BLaER1 treated with 17β-estradiol and CSF1 and Interleukin-3, amounts not matched to agents 10 nM and 100 nM (cell line): ENCODE measurements at regions not wholly inside any gene's neighbourhood (a gene's known extent, or its start where the extent isn't known, plus 50 kb on each side); places are given as distances from the start of the nearest gene placed in this dataset.
A peak's percentile ranks its signal among the peaks of the same experiment; 100 is the strongest.

Source experiments
- H3K27ac ChIP-seq, 11 experiments: shearing (Covaris generic); formaldehyde crosslinking; 2 replicates each; pipeline ENCODE4 v1.8.1; 2022
- H3K27me3 ChIP-seq, 11 experiments: shearing (Covaris generic); formaldehyde crosslinking; 2 replicates each; pipeline ENCODE4 v1.8.1; 2022
- H3K36me3 ChIP-seq, 11 experiments: shearing (Covaris generic); formaldehyde crosslinking; 2 replicates each; pipeline ENCODE4 v1.8.1; 2022
- H3K4me1 ChIP-seq, 10 experiments: shearing (Covaris generic); formaldehyde crosslinking; 2 replicates each; pipeline ENCODE4 v1.8.1; 2022
- H3K4me2 ChIP-seq, 11 experiments: shearing (Covaris generic); formaldehyde crosslinking; 2 replicates each; pipeline ENCODE4 v1.8.1; 2022
- H3K4me3 ChIP-seq, 10 experiments: shearing (Covaris generic); formaldehyde crosslinking; 2 replicates each; pipeline ENCODE4 v1.8.1; 2022
- H3K9ac ChIP-seq, 11 experiments: shearing (Covaris generic); formaldehyde crosslinking; 2 replicates each; pipeline ENCODE4 v1.8.1; 2022
- H3K9me3 ChIP-seq, 11 experiments: shearing (Covaris generic); formaldehyde crosslinking; replicated peaks in 1 of 11; 2 replicates each; pipeline ENCODE4 v1.8.1; 2022
- H4K20me1 ChIP-seq, 11 experiments: shearing (Covaris generic); formaldehyde crosslinking; 2 replicates each; pipeline ENCODE4 v1.8.1; 2022
- Cebpa-rat ChIP-seq, 11 experiments: shearing (Covaris generic); IDR thresholded peaks; 2 replicates each; pipeline ENCODE4 v1.8.1; 2022

DNA sequence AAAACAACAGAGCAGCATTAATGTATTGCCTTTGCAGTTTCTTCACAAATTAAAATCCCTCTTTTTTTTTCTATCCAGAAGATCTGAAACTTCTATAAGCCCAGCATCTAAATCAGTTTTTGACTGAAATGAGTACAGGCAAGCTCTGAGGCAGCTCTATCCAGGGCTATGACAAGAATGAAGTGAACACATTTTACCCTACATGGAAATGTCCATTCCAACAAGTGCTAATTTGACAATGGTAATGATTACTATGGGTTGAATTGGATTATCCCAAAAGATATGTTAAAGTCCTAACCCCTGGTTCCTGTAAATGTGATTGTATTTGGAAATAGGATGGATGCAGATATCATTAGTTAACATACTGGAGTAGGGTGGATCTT is 115.7 kb downstream of the RPL22L1 start:
- TF ChIP-seq Cebpa-rat (IDR thresholded peaks at IDR 0.05) = no peak
- no peaks in the 10 kb centered on the region for H3K9me3 ChIP-seq
- H4K20me1 ChIP-seq = no peaks in the 10 kb centered on the region
- H3K4me3 ChIP-seq = no peak overlapping the region
- H3K36me3 ChIP-seq = no peaks in the 10 kb centered on the region
- no peak overlapping the region for H3K27ac ChIP-seq
- H3K27me3 ChIP-seq = no peaks in the 10 kb centered on the region
- H3K9ac ChIP-seq = no peak overlapping the region
- H3K4me1 ChIP-seq = peaks cover 0 to 15% (median 9%) of the 10 kb centered on the region in 10 experiments; a peak in 14 of 20 replicates
- no peak overlapping the region for H3K4me2 ChIP-seq

DNA sequence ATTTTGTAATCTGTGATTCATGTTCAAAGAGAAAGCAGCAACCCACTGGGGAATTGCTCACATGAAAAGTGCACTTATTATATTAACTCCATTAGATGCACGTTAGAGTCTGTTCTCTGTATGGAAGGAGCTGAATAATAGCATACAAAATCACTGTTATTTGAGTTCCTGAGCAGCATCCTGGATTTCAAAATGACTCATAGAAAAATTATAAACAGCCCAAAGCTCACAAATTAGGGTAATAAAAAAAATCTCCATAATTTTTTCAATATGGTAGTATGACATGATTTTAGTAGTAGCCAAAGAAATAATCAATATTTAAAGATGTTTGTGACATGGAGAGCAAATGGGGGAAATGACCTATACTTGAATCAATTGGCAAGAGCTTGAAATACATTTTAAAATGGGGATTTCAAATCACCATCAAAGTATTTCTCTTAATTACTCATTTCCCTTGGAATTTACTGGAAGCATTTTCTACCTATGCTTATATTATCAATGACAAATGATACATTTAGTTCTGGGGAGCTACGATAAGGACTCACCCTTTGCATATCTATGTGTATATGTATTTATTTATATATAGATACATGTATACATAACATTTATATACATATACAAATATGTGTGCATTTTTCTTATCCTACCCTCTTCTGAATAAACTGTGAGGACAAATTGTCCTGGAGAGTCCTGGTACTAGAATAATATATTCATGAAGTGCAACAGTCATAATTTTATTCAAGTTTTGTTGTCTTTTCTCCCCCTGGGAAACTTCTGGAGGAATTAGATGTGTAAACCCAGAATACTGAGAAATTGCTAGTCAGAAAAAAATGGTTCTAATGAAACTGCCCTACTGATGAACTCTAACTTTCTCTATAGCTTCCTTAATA is 116.3 kb downstream of the RPL22L1 start:
- Histone ChIP-seq H3K4me1 (peaks cover 0 to 15% (median 9%) of the 10 kb centered on the region in 10 experiments; a peak in 14 of 20 replicates), H3K4me3 (no peak overlapping the region), H3K27ac (no peak overlapping the region), H3K4me2 (no peak overlapping the region), H3K9ac (no peak overlapping the region), H3K36me3 (no peaks in the 10 kb centered on the region), H3K9me3 (no peaks in the 10 kb centered on the region), H4K20me1 (no peaks in the 10 kb centered on the region), H3K27me3 (no peaks in the 10 kb centered on the region)
- no peak for TF ChIP-seq Cebpa-rat (IDR thresholded peaks at IDR 0.05)

DNA sequence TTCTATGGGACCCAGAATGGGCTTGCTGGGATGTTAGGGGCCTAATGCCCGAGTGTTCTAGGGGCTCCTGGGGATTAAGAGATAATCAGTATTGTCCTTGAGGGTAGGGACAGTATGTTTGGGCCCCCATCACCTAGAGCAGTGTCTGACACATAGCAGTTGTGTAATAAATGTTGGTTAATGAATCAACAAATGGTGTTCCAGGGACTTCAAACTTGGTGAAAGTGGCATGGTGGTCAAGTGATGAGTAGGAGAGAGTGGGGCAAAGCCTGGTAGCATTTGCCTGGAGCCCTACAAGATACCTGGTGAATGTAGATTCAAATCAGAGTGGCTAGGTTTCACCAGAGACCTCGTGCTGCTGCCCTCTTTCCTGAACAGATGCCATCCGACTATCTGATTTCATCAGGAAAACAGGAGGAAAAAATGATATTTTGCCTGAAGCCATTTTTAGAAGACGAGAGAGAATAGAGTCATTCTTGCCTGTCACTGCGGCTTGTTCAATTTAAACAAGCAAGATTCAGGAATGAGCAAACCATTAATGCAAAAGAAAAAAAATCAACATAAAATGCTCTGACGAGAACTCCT is 117.3 kb downstream of the RPL22L1 start:
- Histone ChIP-seq H3K27ac (no peak overlapping the region), H3K4me1 (peaks cover 0 to 15% (median 9%) of the 10 kb centered on the region in 10 experiments; a peak in 14 of 20 replicates), H3K4me2 (no peak overlapping the region), H3K9me3 (no peaks in the 10 kb centered on the region), H3K9ac (no peak overlapping the region), H3K27me3 (no peaks in the 10 kb centered on the region), H3K4me3 (no peak overlapping the region), H4K20me1 (no peaks in the 10 kb centered on the region), H3K36me3 (no peaks in the 10 kb centered on the region)
- no peak for TF ChIP-seq Cebpa-rat (IDR thresholded peaks at IDR 0.05)

DNA sequence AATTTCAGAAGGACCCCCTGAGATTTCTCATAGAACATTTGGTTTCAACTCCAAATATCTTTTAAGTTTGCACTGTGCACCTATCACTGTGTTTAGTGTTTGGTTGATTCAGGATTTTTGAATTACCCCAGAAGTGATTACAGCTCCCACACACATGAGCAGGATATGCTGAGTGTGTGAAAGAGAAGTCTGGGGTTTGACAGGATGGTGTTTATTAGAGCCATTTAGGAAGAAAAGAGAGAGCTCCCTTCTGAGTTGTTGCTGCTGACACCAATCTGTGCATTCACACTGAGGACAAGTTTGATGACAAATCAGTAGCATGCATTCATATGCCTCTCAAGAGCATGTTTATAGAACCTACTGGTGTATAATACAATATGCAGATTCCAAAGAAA is 118.1 kb downstream of the RPL22L1 start:
- Histone ChIP-seq H3K4me2 (peak overlapping the region; percentile 3 to 59 (median 47); a peak in 15 of 22 replicates), H3K4me3 (no peak overlapping the region), H4K20me1 (no peaks in the 10 kb centered on the region), H3K36me3 (no peaks in the 10 kb centered on the region), H3K9me3 (no peaks in the 10 kb centered on the region), H3K27ac (no peak overlapping the region), H3K27me3 (no peaks in the 10 kb centered on the region), H3K4me1 (peaks cover 0 to 15% (median 9%) of the 10 kb centered on the region in 10 experiments; a peak in 14 of 20 replicates), H3K9ac (no peak overlapping the region)
- TF ChIP-seq Cebpa-rat (IDR thresholded peaks at IDR 0.05) = no peak

DNA sequence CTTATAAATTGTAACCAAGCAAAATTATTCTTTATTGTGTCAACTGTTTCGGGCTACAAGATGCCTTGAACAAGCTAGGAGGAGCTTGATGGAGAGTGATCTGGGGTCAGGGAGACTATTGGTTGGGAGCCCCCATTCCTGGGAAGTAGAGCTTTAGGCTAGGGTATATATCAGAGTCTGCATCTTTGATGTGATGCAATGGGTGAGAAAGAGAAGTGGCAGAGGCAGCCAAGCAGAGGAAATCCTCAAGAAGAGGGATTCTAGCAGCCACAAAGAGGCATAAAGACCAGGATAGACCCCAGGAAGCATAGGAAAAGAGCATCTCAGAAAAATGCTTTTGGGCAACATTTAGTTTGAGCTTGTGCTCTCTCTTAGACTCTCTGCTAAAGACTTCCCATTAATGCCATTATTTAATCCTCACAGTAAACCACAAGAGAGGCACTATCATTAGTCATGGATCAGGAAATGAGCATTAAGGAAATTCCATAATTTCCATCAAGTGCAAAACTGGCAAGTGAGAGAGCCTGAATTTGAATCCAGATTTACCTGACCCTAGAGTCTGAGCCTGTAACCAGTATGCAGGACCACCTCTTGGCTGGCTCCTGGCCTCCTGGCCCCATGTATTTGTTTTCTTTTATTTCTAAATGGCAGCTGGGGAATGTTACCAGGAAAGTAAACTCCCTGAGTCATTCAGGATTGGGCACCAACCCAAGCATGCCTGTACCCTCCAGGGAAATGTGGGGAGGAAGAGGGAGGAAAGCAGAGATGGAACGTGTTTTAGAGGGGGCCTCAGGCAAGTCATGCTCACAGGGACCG is 118.7 kb downstream of the RPL22L1 start:
- no peaks in the 10 kb centered on the region for H3K9me3 ChIP-seq
- H3K4me1 ChIP-seq = peaks cover 0 to 15% (median 9%) of the 10 kb centered on the region in 10 experiments; a peak in 14 of 20 replicates
- H3K27ac ChIP-seq = no peak overlapping the region
- no peak overlapping the region for H3K9ac ChIP-seq
- no peaks in the 10 kb centered on the region for H3K27me3 ChIP-seq
- no peaks in the 10 kb centered on the region for H3K36me3 ChIP-seq
- H3K4me2 ChIP-seq = peak overlapping the region; percentile 3 to 59 (median 47); a peak in 15 of 22 replicates
- no peak for TF ChIP-seq Cebpa-rat (IDR thresholded peaks at IDR 0.05)
- H4K20me1 ChIP-seq = no peaks in the 10 kb centered on the region
- H3K4me3 ChIP-seq = no peak overlapping the region

DNA sequence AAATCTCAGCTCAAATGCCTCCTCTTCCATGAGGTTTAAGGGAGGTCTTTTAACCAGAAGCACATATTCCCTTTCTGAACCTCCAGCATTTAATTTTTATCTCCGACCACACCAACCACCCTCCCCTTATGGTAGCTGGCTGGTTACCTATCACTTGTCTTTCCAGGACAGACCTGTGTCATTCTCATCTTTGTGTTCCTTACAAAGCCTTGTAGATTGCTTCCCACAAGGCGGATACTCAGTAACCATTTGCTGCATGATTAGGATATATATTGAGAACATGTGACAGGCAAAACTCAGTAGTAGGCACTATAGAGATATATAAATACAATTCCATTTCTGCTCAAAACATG is 119.5 kb downstream of the RPL22L1 start:
- Histone ChIP-seq H4K20me1 (no peaks in the 10 kb centered on the region), H3K4me2 (no peak overlapping the region), H3K4me1 (peaks cover 0 to 15% (median 9%) of the 10 kb centered on the region in 10 experiments; a peak in 14 of 20 replicates), H3K9ac (no peak overlapping the region), H3K4me3 (no peak overlapping the region), H3K36me3 (no peaks in the 10 kb centered on the region), H3K9me3 (no peaks in the 10 kb centered on the region), H3K27ac (no peak overlapping the region), H3K27me3 (no peaks in the 10 kb centered on the region)
- no peak for TF ChIP-seq Cebpa-rat (IDR thresholded peaks at IDR 0.05)

DNA sequence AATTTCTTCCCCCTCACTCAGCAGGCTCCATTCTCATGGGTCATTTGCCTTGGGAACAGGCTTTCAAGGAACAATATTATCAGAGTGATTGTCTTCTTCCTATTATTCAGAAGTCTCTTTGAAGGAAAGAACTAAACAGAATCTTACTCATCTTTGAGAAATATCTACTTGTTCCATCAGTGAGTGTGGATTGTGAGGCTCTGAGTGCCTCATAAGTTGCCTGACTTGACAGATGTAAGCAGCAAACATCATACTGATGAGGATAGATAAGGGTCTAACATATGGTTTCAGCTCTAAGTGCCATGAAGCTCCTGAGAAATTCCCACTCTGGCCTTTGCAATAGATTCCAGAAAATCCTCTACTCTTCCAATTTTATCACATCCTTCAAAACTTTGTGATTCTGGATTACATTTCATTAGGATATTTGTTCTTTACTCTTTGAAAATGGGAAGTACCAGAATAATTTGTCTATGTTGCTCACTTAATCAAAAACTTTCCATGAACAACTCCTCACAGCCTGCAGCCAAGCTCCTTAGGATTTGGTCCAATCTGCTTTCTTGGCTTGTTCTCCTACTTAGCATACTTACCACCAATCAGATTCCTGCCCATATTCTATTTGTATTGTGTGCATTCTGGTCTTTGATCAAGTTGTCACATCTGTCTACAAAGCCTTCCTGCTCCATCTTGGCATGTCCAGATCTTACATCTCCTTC is 120.1 kb downstream of the RPL22L1 start:
- TF ChIP-seq Cebpa-rat (IDR thresholded peaks at IDR 0.05) = no peak
- no peak overlapping the region for H3K4me2 ChIP-seq
- H3K4me3 ChIP-seq = no peak overlapping the region
- H3K27ac ChIP-seq = no peak overlapping the region
- H4K20me1 ChIP-seq = no peaks in the 10 kb centered on the region
- H3K36me3 ChIP-seq = no peaks in the 10 kb centered on the region
- H3K27me3 ChIP-seq = no peaks in the 10 kb centered on the region
- peaks cover 0 to 15% (median 9%) of the 10 kb centered on the region in 10 experiments; a peak in 14 of 20 replicates for H3K4me1 ChIP-seq
- no peaks in the 10 kb centered on the region for H3K9me3 ChIP-seq
- H3K9ac ChIP-seq = no peak overlapping the region

DNA sequence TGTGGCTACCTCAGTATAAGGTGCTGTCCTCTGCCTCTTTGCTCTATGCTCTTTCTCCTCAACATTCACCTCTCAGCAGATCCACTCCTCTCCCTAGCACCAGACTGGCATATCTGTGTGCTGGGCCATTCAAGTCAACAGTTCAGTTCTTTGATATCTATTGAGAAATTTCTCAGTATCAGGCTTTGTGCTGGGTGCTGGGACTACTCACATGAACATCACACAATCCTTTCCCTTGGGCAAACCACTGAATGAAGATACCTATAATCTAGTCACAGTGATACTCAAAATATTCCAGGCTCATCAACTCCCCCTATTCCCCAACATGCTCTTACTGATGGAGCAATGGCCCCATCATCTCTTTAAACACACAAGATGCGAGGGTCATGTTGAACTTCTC is 120.8 kb downstream of the RPL22L1 start:
- Histone ChIP-seq H3K9me3 (no peaks in the 10 kb centered on the region), H3K27ac (no peak overlapping the region), H3K27me3 (no peaks in the 10 kb centered on the region), H4K20me1 (no peaks in the 10 kb centered on the region), H3K4me3 (no peak overlapping the region), H3K9ac (no peak overlapping the region), H3K4me1 (peaks cover 0 to 15% (median 9%) of the 10 kb centered on the region in 10 experiments; a peak in 14 of 20 replicates), H3K36me3 (no peaks in the 10 kb centered on the region), H3K4me2 (no peak overlapping the region)
- no peak for TF ChIP-seq Cebpa-rat (IDR thresholded peaks at IDR 0.05)
